Karpas-422 (cell line): ENCODE measurements at regions not wholly inside any gene's neighbourhood (a gene's known extent, or its start where the extent isn't known, plus 50 kb on each side); places are given as distances from the start of the nearest gene placed in this dataset.
A peak's percentile ranks its signal among the peaks of the same experiment; 100 is the strongest.

Experiments used
- DNase-seq: peaks from one replicate; pipeline ENCODE4 v3.0.0-alpha.2; 2015
- H2AFZ ChIP-seq: fragments of 200-600 bp; sonication (generic); 2 replicates; pipeline ENCODE4 v1.6.1; 2014; ENCODE audit warnings: antibody characterized with exemption, low read length, mixed read lengths
- H3K27ac ChIP-seq: fragments of 200-600 bp; sonication (generic); 2 replicates; pipeline ENCODE4 v1.5.1; 2014; ENCODE audit warnings: mild to moderate bottlenecking, low read length, moderate library complexity
- H3K27me3 ChIP-seq: fragments of 200-600 bp; sonication (generic); 2 replicates; pipeline ENCODE4 v1.6.1; 2014; ENCODE audit warnings: low read length, mixed read lengths
- H3K36me3 ChIP-seq: fragments of 200-600 bp; sonication (generic); 2 replicates; pipeline ENCODE4 v1.6.1; 2014; ENCODE audit warnings: low read length, mixed read lengths; ENCODE audit not compliant: insufficient read depth
- H3K4me1 ChIP-seq: fragments of 200-600 bp; sonication (generic); 2 replicates; pipeline ENCODE4 v1.6.1; 2014; ENCODE audit warnings: mild to moderate bottlenecking, low read length, mixed read lengths
- H3K4me2 ChIP-seq: fragments of 200-600 bp; sonication (generic); 2 replicates; pipeline ENCODE4 v1.6.1; 2014; ENCODE audit warnings: low read length, low read depth, mild to moderate bottlenecking; ENCODE audit not compliant: poor library complexity, severe bottlenecking
- H3K4me3 ChIP-seq: fragments of 200-600 bp; sonication (generic); 2 replicates; pipeline ENCODE4 v1.5.1; 2014; ENCODE audit warnings: mild to moderate bottlenecking, antibody characterized with exemption, low read length, mixed read lengths
- H3K79me2 ChIP-seq: fragments of 200-600 bp; sonication (generic); 2 replicates; pipeline ENCODE4 v1.6.1; 2014; ENCODE audit warnings: mild to moderate bottlenecking, low read length, mixed read lengths
- H3K9ac ChIP-seq: fragments of 200-600 bp; sonication (generic); 2 replicates; pipeline ENCODE4 v1.6.0; 2014; ENCODE audit warnings: low read length
- H3K9me2 ChIP-seq: fragments of 200-600 bp; sonication (generic), shearing (Covaris generic); replicated peaks from 2 replicates; pipeline ENCODE4 v1.6.0; 2014; ENCODE audit warnings: mild to moderate bottlenecking, low read length, moderate library complexity; ENCODE audit not compliant: insufficient read depth
- H3K9me3 ChIP-seq: fragments of 300-700, 200-600 bp; sonication (generic); 2 replicates; pipeline ENCODE4 v1.6.1; 2014; ENCODE audit warnings: low read length, mixed read lengths
- H4K20me1 ChIP-seq: fragments of 200-600 bp; sonication (generic); 2 replicates; pipeline ENCODE4 v1.6.1; 2014; ENCODE audit warnings: mild to moderate bottlenecking, antibody characterized with exemption, low read length, low read depth; ENCODE audit not compliant: insufficient read depth

- Histone ChIP-seq H3K27ac (no peak overlapping the region), H3K36me3 (no peaks in the 10 kb centered on the region), H3K9me2 (no peaks in the 10 kb centered on the region), H4K20me1 (no peaks in the 10 kb centered on the region), H3K4me1 (peaks cover 20% of the 10 kb centered on the region), H3K9me3 (no peaks in the 10 kb centered on the region), H3K9ac (no peak overlapping the region), H3K4me2 (no peak overlapping the region), H3K79me2 (no peaks in the 10 kb centered on the region), H3K4me3 (no peak overlapping the region), H2AFZ (0 out of 2 replicates have a peak overlapping the region, but pooled peaks have one; percentile 20), H3K27me3 (no peaks in the 10 kb centered on the region)
- no peak for DNase-seq
These were observed 183.6 kb upstream of the PRDM1 start for GRCh38 chr6:105902401-105903031.

GRCh38 chr6:105901583-105901982 lies 184.6 kb upstream of the PRDM1 start:
- Histone ChIP-seq H3K9ac (no peak overlapping the region), H3K4me2 (no peak overlapping the region), H3K27ac (no peak overlapping the region), H3K9me3 (no peaks in the 10 kb centered on the region), H3K36me3 (no peaks in the 10 kb centered on the region), H2AFZ (no peak overlapping the region), H3K27me3 (no peaks in the 10 kb centered on the region), H3K79me2 (no peaks in the 10 kb centered on the region), H3K9me2 (no peaks in the 10 kb centered on the region), H3K4me1 (peaks cover 30% of the 10 kb centered on the region), H3K4me3 (no peak overlapping the region), H4K20me1 (no peaks in the 10 kb centered on the region)
- no peak for DNase-seq

- no peaks in the 10 kb centered on the region for H3K9me3 ChIP-seq
- H3K4me1 ChIP-seq: peaks cover 42% of the 10 kb centered on the region
- no peak overlapping the region for H3K4me2 ChIP-seq
- H3K9me2 ChIP-seq: no peaks in the 10 kb centered on the region
- DNase-seq: no peak
- no peak overlapping the region for H2AFZ ChIP-seq
- H3K27ac ChIP-seq: no peak overlapping the region
- no peak overlapping the region for H3K4me3 ChIP-seq
- H3K79me2 ChIP-seq: no peaks in the 10 kb centered on the region
- no peaks in the 10 kb centered on the region for H3K36me3 ChIP-seq
- H4K20me1 ChIP-seq: no peaks in the 10 kb centered on the region
- H3K9ac ChIP-seq: no peak overlapping the region
- H3K27me3 ChIP-seq: no peaks in the 10 kb centered on the region
These were observed 185.8 kb upstream of the PRDM1 start for GRCh38 chr6:105900125-105900937.

GRCh38 chr6:105898286-105898685 lies 187.8 kb upstream of the PRDM1 start:
- H3K27me3 ChIP-seq: no peaks in the 10 kb centered on the region
- peaks cover 59% of the 10 kb centered on the region for H3K4me1 ChIP-seq
- no peak overlapping the region for H3K4me3 ChIP-seq
- no peaks in the 10 kb centered on the region for H4K20me1 ChIP-seq
- no peaks in the 10 kb centered on the region for H3K9me3 ChIP-seq
- no peak overlapping the region; the same call in 1 of the 2 replicates for H3K27ac ChIP-seq
- no peak overlapping the region for H3K9ac ChIP-seq
- H3K4me2 ChIP-seq: peak overlapping the region; percentile 19
- no peak overlapping the region for H2AFZ ChIP-seq
- no peaks in the 10 kb centered on the region for H3K79me2 ChIP-seq
- no peaks in the 10 kb centered on the region for H3K9me2 ChIP-seq
- H3K36me3 ChIP-seq: no peaks in the 10 kb centered on the region
- DNase-seq: no peak

GRCh38 chr6:105897131-105897530 lies 189.0 kb upstream of the PRDM1 start:
- Histone ChIP-seq H2AFZ (no peak overlapping the region), H3K79me2 (no peaks in the 10 kb centered on the region), H3K4me1 (peaks cover 62% of the 10 kb centered on the region), H3K4me3 (no peak overlapping the region), H3K9ac (no peak overlapping the region), H3K27ac (no peak overlapping the region), H4K20me1 (no peaks in the 10 kb centered on the region), H3K9me2 (no peaks in the 10 kb centered on the region), H3K27me3 (no peaks in the 10 kb centered on the region), H3K4me2 (peak overlapping the region; percentile 19), H3K36me3 (no peaks in the 10 kb centered on the region), H3K9me3 (no peaks in the 10 kb centered on the region)
- DNase-seq: no peak

- H2AFZ ChIP-seq: no peak overlapping the region
- no peak overlapping the region for H3K9ac ChIP-seq
- H3K4me3 ChIP-seq: no peak overlapping the region
- no peaks in the 10 kb centered on the region for H4K20me1 ChIP-seq
- peak overlapping the region; percentile 23 for H3K4me2 ChIP-seq
- H3K79me2 ChIP-seq: no peaks in the 10 kb centered on the region
- no peak for DNase-seq
- no peaks in the 10 kb centered on the region for H3K9me2 ChIP-seq
- no peaks in the 10 kb centered on the region for H3K27me3 ChIP-seq
- peaks cover 65% of the 10 kb centered on the region for H3K4me1 ChIP-seq
- no peak overlapping the region for H3K27ac ChIP-seq
- no peaks in the 10 kb centered on the region for H3K36me3 ChIP-seq
- no peaks in the 10 kb centered on the region for H3K9me3 ChIP-seq
These were observed 189.4 kb upstream of the PRDM1 start for GRCh38 chr6:105896821-105897095.

GRCh38 chr6:105896052-105896820 lies 189.9 kb upstream of the PRDM1 start:
- Histone ChIP-seq H3K79me2 (no peaks in the 10 kb centered on the region), H3K27me3 (no peaks in the 10 kb centered on the region), H3K9ac (no peak overlapping the region), H3K36me3 (no peaks in the 10 kb centered on the region), H3K9me2 (no peaks in the 10 kb centered on the region), H3K4me3 (no peak overlapping the region), H4K20me1 (no peaks in the 10 kb centered on the region), H3K27ac (peak overlapping the region; percentile 71), H3K4me2 (peak overlapping the region; percentile 23), H2AFZ (no peak overlapping the region), H3K4me1 (peaks cover 70% of the 10 kb centered on the region), H3K9me3 (no peaks in the 10 kb centered on the region)
- DNase-seq: peak; percentile 64

- Histone ChIP-seq H3K27ac (no peak overlapping the region; the same call in 1 of the 2 replicates), H3K4me1 (peaks cover 71% of the 10 kb centered on the region), H3K4me2 (no peak overlapping the region), H3K27me3 (no peaks in the 10 kb centered on the region), H3K9ac (no peak overlapping the region), H2AFZ (no peak overlapping the region), H3K79me2 (no peaks in the 10 kb centered on the region), H3K9me3 (no peaks in the 10 kb centered on the region), H3K4me3 (no peak overlapping the region), H3K9me2 (no peaks in the 10 kb centered on the region), H3K36me3 (no peaks in the 10 kb centered on the region), H4K20me1 (no peaks in the 10 kb centered on the region)
- DNase-seq: no peak
These were observed 191.6 kb upstream of the PRDM1 start for GRCh38 chr6:105894556-105894955.
